Ovary (tissue), 3 donors: ENCODE measurements at regions not wholly inside any gene's neighbourhood (a gene's known extent, or its start where the extent isn't known, plus 50 kb on each side); places are given as distances from the start of the nearest gene placed in this dataset.

Experiments used
- POLR2A ChIP-seq: fragments of 450-650 bp; IDR thresholded peaks from one replicate; pipeline ENCODE4 v1.6.1; 2017; ENCODE audit warnings: antibody characterized with exemption, mild to moderate bottlenecking, moderate library complexity
- TF ChIP-seq, protein P1 (sequence below), 3 donors: fragments of 450-650 bp in 2 of 3; fragments of 200-600 bp in 1 of 3; IDR thresholded peaks; one replicate each; pipeline versions ENCODE4 v1.5.1 to v1.8.0; 2016 to 2022; ENCODE audit warnings: antibody characterized with exemption in 3 of 3, mild to moderate bottlenecking in 1 of 3
- donor health status: DM: no; HTN: no; CAD: no.

DNA sequence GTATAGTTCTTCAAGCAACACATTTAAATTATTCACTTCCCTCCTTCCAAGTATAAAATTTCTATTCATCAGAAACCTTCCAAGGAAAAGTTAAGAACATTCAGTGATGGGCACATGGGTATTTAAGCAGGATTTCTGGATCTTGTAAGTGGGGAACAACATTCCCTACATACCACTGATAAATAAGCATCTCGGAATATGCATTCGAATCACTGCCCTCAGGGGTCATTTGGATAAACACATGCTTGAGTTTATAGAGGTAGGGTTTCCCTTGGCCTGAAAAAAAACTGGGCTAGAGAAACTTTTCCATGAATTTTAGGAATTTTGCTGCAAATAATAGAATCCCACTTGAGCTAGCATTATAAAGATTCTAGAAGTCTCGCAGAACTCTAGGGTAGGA is 143.9 kb downstream of the SOX3 start:
- TF ChIP-seq, protein P1, sequence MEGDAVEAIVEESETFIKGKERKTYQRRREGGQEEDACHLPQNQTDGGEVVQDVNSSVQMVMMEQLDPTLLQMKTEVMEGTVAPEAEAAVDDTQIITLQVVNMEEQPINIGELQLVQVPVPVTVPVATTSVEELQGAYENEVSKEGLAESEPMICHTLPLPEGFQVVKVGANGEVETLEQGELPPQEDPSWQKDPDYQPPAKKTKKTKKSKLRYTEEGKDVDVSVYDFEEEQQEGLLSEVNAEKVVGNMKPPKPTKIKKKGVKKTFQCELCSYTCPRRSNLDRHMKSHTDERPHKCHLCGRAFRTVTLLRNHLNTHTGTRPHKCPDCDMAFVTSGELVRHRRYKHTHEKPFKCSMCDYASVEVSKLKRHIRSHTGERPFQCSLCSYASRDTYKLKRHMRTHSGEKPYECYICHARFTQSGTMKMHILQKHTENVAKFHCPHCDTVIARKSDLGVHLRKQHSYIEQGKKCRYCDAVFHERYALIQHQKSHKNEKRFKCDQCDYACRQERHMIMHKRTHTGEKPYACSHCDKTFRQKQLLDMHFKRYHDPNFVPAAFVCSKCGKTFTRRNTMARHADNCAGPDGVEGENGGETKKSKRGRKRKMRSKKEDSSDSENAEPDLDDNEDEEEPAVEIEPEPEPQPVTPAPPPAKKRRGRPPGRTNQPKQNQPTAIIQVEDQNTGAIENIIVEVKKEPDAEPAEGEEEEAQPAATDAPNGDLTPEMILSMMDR (IDR thresholded peaks at IDR 0.05): no peak
- no peak for TF ChIP-seq POLR2A
